ENCODE measurements at regions not wholly inside any gene's neighbourhood (a gene's known extent, or its start where the extent isn't known, plus 50 kb on each side); places are given as distances from the start of the nearest gene placed in this dataset.

- TF ChIP-seq CTCF (IDR thresholded peaks at IDR 0.05) (no peak), POLR2A (IDR thresholded peaks at IDR 0.05) (no peak)
These were observed 928.0 kb upstream of the ALCAM start for GRCh38 chr3:104438706-104439105.
